ENCODE measurements at regions not wholly inside any gene's neighbourhood (a gene's known extent, or its start where the extent isn't known, plus 50 kb on each side); places are given as distances from the start of the nearest gene placed in this dataset.
"Not testable (repeated sequence)": the region's sequence is repeated elsewhere in the genome, so short reads cannot be mapped to it uniquely, and the experiment has no call there.

DNA sequence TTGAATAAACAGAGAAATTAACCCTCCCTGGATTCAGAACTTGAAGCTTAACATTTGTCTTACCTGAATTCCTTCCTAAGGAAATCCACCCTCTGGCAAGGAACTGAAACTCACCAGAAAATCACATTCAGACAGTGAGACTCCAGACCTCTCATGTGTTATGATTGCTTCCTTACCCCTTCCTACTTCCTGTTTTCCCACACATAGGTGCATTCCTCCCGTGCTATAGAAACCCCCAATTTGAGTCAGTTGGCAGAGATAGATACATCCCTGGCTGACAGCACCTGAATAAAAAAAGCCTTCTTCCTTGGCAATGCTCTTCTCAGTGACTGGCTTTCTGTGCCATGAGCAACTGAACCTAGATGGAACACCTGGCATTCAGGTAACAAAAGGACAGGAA lies 157.0 kb upstream of the SMIM31 start (continued):
- TF ChIP-seq, protein P1, sequence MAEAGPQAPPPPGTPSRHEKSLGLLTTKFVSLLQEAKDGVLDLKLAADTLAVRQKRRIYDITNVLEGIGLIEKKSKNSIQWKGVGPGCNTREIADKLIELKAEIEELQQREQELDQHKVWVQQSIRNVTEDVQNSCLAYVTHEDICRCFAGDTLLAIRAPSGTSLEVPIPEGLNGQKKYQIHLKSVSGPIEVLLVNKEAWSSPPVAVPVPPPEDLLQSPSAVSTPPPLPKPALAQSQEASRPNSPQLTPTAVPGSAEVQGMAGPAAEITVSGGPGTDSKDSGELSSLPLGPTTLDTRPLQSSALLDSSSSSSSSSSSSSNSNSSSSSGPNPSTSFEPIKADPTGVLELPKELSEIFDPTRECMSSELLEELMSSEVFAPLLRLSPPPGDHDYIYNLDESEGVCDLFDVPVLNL (CRISPR knock-in tag; IDR thresholded peaks at IDR 0.05; ENCODE audit: borderline replicate concordance, low read depth) = no peak

DNA sequence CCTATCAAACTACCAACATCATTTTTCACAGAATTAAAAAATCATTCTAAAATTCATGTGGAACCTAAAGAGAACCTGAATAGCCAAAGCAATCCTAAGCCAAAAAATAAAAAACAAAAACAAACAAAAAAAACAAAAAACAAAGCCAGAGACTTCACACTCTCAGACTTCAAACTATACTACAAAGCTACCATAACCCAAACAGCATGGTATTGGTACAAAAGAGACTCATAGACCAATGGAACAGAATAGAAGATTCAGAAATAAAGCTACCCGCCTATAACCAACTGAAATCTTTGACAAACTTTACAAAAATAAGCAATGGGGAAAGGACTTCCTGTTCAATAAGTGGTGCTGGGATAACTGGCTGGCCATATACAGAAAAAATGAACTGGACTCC lies 152.3 kb upstream of the SMIM31 start:
- ATAC-seq = no peak
- H3K27me3 Mint-ChIP-seq (ENCODE audit: low read depth) = no peaks in the 10 kb centered on the region
- H3K36me3 Mint-ChIP-seq = peaks cover 14% of the 10 kb centered on the region
- CTCF ChIA-PET = no interaction called here
- peaks cover 29% of the 10 kb centered on the region for H3K9me3 Mint-ChIP-seq
- H3K4me3 Mint-ChIP-seq = no peak overlapping the region
- no peak overlapping the region for H3K27ac Mint-ChIP-seq
- peaks cover 6% of the 10 kb centered on the region; the same call in 1 of the 2 replicates for H3K4me1 Mint-ChIP-seq
- POLR2A ChIA-PET = no interaction called here
- no peak for DNase-seq (ENCODE audit: low spot score)
- TF ChIP-seq NR2C2 (CRISPR knock-in tag; IDR thresholded peaks at IDR 0.05) = no peak
- peak; percentile 66; the same call in 1 of the 2 replicates for TF ChIP-seq GTF2I (CRISPR knock-in tag; conservative IDR thresholded peaks at IDR 0.05)

DNA sequence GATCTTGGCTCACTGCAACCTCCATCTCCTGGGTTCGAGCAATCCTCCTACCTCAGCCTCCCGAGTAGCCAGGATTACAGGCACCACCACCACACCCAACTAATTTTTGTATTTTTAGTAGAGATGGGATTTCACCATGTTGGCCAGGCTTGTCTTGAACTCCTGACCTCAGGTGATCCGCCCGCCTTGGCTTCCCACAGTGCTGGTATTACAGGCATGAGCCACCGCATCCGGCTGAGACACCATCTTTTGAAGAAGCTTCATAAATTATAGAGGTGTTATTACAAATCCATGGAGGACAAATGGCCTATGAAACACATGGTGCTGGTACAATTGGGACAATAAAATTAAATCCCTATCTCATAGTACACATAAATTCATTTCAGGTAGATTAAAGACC lies 148.1 kb upstream of the SMIM31 start:
- H3K27ac Mint-ChIP-seq; H3K4me1 Mint-ChIP-seq; CTCF ChIA-PET; ATAC-seq; H3K27me3 Mint-ChIP-seq (ENCODE audit: low read depth); H3K4me3 Mint-ChIP-seq; DNase-seq (ENCODE audit: low spot score): not testable (repeated sequence)
- POLR2A ChIA-PET = interaction anchor here (0.6 kb wide), 1 partner anchor 1372 kb away, joined by 4 read pairs; no protein-coding TSS in a partner anchor
- Mint-ChIP-seq H3K36me3 (peaks cover 14% of the 10 kb centered on the region), H3K9me3 (peaks cover 30% of the 10 kb centered on the region)

DNA sequence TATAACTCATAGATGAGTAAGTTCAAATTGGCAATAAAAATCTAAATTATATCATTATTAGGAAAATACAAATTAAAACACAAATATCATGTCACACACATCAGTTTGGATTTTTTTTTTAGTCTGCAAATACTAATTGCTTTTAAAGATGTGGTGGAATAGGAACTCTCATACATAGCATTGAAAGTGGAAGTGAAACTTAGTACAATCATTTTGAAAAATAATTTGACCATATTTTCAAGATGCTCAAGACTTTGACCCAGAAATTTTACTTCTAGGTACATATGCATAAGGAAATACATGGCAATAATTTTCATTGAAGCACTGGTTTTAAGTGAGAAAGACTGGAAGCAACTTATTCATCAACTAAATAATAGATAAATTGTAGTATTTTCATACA lies 147.5 kb upstream of the SMIM31 start:
- ChIA-PET POLR2A (no interaction called here), CTCF (no interaction called here)

More for the DNA sequence above, 147.5 kb upstream of the SMIM31 start:
- Mint-ChIP-seq H3K4me3 (no peak overlapping the region), H3K27me3 (ENCODE audit: low read depth) (no peaks in the 10 kb centered on the region), H3K27ac (no peak overlapping the region), H3K9me3 (peaks cover 23% of the 10 kb centered on the region), H3K36me3 (peaks cover 11% of the 10 kb centered on the region), H3K4me1 (no peaks in the 10 kb centered on the region)
- ATAC-seq (no peak), DNase-seq (ENCODE audit: low spot score) (no peak)
- TF ChIP-seq TP53 (CRISPR knock-in tag; IDR thresholded peaks at IDR 0.05) (no peak), ZNF317 (CRISPR knock-in tag; IDR thresholded peaks at IDR 0.05; ENCODE audit: borderline replicate concordance, low read depth) (no peak), TEAD1 (CRISPR knock-in tag; IDR thresholded peaks at IDR 0.05) (no peak), JUN (CRISPR knock-in tag; IDR thresholded peaks at IDR 0.05) (no peak), ZNF121 (CRISPR knock-in tag; IDR thresholded peaks at IDR 0.05) (no peak)
- TF ChIP-seq, protein P2, sequence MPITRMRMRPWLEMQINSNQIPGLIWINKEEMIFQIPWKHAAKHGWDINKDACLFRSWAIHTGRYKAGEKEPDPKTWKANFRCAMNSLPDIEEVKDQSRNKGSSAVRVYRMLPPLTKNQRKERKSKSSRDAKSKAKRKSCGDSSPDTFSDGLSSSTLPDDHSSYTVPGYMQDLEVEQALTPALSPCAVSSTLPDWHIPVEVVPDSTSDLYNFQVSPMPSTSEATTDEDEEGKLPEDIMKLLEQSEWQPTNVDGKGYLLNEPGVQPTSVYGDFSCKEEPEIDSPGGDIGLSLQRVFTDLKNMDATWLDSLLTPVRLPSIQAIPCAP (CRISPR knock-in tag; IDR thresholded peaks at IDR 0.05) = no peak
- TF ChIP-seq, protein P3, sequence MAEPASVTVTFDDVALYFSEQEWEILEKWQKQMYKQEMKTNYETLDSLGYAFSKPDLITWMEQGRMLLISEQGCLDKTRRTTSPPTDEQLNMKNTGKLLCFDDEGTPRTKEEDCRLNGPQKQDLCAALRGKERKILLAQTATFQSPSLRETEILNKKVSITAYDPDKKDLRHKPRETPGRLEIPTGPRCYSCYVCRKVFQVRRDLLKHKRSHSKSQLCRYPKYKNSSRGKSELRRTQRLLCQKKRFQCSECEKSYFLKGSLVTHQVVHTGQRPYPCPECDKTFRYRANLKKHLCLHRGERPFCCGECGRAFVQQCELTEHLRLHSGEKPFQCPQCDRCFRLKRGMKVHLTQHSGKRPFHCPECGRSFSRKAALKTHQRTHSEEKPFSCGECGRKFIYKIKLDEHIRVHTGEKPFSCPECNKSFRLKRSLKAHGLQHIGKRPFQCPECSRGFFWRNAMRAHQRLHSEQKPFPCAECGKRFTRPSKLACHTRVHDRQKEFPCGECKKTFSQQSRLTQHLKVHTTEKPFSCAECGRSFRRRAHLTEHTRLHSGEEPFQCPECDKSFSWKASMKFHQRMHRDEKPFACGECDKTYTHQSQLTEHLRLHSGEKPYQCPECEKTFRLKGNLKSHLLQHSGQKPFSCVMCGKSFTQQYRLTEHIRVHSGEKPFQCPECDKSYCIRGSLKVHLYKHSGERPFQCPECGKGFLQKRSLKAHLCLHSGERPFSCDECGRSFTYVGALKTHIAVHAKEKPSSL (CRISPR knock-in tag; conservative IDR thresholded peaks at IDR 0.05) = no peak
- TF ChIP-seq, protein P4, sequence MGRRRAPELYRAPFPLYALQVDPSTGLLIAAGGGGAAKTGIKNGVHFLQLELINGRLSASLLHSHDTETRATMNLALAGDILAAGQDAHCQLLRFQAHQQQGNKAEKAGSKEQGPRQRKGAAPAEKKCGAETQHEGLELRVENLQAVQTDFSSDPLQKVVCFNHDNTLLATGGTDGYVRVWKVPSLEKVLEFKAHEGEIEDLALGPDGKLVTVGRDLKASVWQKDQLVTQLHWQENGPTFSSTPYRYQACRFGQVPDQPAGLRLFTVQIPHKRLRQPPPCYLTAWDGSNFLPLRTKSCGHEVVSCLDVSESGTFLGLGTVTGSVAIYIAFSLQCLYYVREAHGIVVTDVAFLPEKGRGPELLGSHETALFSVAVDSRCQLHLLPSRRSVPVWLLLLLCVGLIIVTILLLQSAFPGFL (CRISPR knock-in tag; IDR thresholded peaks at IDR 0.05; ENCODE audit: borderline replicate concordance) = no peak
- TF ChIP-seq, protein P5, sequence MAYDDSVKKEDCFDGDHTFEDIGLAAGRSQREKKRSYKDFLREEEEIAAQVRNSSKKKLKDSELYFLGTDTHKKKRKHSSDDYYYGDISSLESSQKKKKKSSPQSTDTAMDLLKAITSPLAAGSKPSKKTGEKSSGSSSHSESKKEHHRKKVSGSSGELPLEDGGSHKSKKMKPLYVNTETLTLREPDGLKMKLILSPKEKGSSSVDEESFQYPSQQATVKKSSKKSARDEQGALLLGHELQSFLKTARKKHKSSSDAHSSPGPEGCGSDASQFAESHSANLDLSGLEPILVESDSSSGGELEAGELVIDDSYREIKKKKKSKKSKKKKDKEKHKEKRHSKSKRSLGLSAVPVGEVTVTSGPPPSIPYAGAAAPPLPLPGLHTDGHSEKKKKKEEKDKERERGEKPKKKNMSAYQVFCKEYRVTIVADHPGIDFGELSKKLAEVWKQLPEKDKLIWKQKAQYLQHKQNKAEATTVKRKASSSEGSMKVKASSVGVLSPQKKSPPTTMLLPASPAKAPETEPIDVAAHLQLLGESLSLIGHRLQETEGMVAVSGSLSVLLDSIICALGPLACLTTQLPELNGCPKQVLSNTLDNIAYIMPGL (CRISPR knock-in tag; IDR thresholded peaks at IDR 0.05) = no peak

Data from WTC11 (cell line).